NCI-H69 (cell line): ENCODE measurements at regions not wholly inside any gene's neighbourhood (a gene's known extent, or its start where the extent isn't known, plus 50 kb on each side); places are given as distances from the start of the nearest gene placed in this dataset.

ENCODE experiments used
- DNase-seq: peaks from one replicate; lab custom pipeline; 2025; lab: John Stamatoyannopoulos, UW

GRCh38 chr4:134343656-134344055, 142.1 kb upstream of the PABPC4L start:
- DNase-seq = no peak

- DNase-seq = no peak
These were observed 141.5 kb upstream of the PABPC4L start for GRCh38 chr4:134343081-134343480.

- DNase-seq = no peak
These were observed 136.0 kb upstream of the PABPC4L start for GRCh38 chr4:134337574-134337973.

DNA sequence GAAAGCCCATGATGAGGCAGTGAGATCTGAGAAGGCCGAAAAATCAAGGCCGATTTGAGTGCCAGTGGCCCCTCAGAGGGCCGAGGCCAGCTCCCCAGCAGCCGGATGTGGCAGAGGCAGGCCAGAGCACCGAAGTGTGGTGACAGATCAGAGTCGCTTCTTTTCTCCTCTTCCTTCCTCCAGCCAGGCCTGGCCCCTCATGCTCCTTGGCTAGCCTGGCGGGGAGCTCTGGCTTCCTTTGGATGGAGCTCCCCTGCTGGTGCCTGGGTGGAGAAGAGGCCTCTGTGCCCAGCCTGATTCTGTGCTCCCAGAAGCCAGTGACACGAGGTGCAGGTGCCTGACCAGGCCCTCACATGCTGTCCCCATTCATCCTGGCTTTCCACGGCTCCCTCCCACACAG, 127.2 kb upstream of the PABPC4L start:
- no peak for DNase-seq

DNA sequence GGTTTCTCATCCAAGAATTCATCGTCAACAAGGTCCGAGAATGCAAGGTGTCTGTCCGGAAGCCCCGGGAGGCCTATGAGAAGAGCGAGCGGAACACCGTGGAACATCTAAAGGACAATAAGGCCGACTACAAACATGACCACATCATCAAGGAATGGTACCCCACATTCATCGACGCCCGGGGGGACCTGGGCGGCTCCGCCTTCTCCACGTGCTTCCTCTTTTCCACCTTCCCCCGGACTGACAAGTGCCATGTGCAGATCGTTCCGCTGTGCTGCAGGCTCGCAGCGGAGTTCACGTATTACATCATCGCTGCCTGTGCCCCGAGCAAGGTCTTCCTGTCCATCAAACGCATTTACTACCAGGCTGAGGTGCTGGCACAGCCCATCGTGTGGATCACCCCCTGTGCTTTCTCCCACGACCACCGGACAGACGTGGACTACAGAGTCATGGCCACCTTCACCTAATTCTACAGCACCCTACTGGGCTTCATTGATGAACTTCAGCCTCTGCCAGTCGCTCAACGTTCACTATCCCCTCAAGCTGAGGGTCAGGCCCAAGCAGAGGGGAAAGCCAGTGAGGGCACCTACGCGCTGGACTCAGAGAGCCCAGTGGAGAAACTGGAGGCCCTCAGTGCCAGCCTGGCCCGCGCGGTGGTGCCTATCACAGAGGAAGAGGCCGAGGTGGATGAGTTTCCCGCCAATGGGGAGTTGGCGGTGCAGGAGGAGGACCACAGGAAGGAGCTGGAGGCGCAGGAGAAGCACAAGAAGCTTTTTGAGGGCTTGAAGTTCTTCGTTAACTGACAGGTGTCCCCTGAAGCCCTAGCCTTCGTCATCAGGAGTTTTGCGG, 125.9 kb upstream of the PABPC4L start:
- no peak for DNase-seq

DNA sequence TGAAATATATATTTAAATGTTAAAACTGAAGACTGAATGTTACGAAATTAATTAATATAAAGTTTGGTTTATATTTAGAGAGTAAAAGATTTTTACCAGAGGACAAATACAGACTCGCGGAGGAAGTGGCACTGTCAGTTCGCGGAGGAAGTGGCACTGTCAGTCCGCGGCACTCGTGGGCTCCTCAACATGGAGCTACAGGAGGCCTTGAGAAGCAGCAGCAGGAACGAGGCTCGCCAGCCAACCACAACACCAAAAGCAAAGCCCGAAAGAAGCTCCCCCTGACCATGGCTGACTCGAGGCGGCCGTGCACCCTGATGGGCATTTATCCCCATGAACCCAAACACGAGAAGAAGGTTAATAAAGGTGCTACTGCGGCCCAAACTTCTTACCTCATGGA, 125.3 kb upstream of the PABPC4L start:
- no peak for DNase-seq

DNA sequence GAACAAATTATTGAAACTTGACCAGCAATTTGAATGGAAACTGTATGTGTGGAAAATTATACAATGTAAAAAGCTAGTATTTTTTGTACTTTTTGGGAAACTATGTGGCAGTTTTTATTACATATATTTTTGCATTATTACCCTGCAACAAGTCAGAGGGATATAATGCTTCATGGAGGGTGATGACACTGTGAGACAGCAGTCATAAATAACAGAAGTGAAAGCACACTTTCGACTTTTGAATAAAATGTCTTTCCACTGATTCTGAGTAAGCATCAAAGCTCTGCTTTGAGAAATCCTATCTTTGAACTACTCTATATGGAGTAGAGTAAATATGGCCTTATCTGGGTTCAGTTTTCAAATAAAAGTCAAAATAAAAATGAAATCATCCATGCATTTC, 122.6 kb upstream of the PABPC4L start:
- DNase-seq = no peak

- DNase-seq = no peak
These were observed 118.5 kb upstream of the PABPC4L start for GRCh38 chr4:134320048-134320447.

DNA sequence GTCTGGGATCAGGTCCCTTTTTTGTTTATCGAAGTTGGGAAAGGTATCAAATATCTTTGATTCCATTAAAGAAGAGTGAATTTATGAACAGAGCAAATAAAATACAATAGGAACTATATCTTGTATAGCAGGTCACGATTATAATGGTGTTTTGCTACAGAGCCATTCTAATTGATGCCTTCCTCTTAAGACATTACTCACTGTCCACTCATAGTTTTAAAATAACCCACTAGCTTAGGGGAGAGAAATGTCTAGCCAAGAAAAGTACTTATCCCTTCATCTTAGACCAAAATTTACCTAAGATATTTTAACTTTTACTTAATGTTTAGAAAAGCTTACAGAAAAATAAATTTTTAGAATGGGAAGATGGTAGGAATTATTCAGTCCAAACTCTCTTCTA, 112.0 kb upstream of the PABPC4L start:
- DNase-seq = no peak

DNA sequence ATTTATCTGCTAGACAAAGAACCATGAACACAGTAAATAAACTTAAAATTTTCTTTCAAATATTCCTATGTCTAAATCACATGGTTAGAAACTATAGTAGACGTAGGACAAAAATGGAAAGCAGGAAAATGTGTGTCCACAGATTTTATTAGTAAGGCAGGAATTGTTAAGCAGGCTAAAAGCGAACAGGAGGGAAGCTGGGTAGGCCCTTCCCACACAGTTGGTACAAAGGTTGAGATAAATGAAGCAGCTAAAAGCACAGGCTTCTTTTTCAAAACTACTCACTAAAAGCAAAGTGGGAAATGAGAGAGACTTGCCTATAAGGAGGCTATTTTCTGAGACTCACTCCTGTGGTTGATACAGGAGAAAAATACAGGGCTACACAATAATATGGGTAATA, 108.1 kb upstream of the PABPC4L start:
- no peak for DNase-seq

- no peak for DNase-seq
These were observed 107.3 kb upstream of the PABPC4L start for GRCh38 chr4:134308910-134309309.

GRCh38 chr4:134298313-134298712, 96.7 kb upstream of the PABPC4L start:
- no peak for DNase-seq

DNA sequence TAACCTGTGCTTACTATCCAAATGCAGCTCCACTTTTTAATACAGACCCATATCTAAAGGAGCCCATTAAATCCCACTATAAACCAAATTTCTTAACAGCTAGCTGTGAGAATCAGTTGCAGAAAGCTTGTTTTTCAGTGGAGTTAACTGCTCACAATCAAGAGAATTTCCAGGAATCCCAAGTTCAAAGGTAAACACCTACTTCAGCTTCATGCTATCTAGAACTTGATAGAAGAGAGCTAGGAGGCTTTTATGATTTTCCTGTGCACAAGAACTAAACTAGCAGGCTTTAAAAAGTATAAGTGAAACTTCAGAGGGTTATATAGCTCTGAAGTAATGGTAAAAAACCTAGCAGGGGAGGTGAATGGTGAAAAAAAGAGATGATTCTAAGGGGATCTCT, 96.2 kb upstream of the PABPC4L start:
- no peak for DNase-seq

- no peak for DNase-seq
These were observed 81.1 kb upstream of the PABPC4L start for GRCh38 chr4:134282680-134283079.

GRCh38 chr4:134278675-134279074, 77.1 kb upstream of the PABPC4L start:
- DNase-seq = no peak

DNA sequence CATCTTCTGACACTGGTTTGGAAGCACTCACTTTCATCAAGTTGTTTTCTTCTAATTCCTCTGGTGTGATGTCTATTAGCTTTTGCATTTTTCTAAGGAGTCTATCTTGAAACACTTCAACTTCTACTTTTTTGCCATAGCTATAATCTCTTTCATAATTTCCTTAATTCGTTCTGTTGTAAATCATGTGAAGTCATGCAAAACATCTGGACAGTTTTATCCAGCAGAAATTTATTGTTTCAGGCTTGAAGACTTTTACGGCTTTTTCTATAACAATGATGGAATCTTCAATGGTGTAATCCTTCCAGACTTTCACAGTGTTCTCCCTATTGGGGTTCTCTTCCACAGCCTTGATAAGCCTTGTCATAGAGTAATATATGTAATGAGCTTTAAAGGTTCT, 74.9 kb upstream of the PABPC4L start:
- no peak for DNase-seq

- no peak for DNase-seq
These were observed 58.5 kb upstream of the PABPC4L start for GRCh38 chr4:134260126-134260525.
